ENCODE measurements at regions not wholly inside any gene's neighbourhood (a gene's known extent, or its start where the extent isn't known, plus 50 kb on each side); places are given as distances from the start of the nearest gene placed in this dataset.

GRCh38 chr2:8090748-8091700 lies 590.8 kb upstream of the ID2 start:
- H3K4me1 ChIP-seq (ENCODE audit: control insufficient read depth in 1 of 2, insufficient read depth in 2 of 2, low read length in 2 of 2) = no peaks in the 10 kb centered on the region
- H3K27ac ChIP-seq (ENCODE audit: low read length) = no peak overlapping the region
- no peaks in the 10 kb centered on the region for H3K36me3 ChIP-seq (ENCODE audit: control insufficient read depth in 1 of 2, insufficient read depth in 2 of 2, low read length in 2 of 2)
- H3K9me3 ChIP-seq (ENCODE audit: control insufficient read depth in 1 of 2, low read length in 2 of 2) = no peaks in the 10 kb centered on the region
- H3K27me3 ChIP-seq (ENCODE audit: low read depth, low read length) = no peaks in the 10 kb centered on the region
- H3K4me3 ChIP-seq (ENCODE audit: low read depth in 1 of 2, low read length in 2 of 2) = no peak overlapping the region

GRCh38 chr2:8094526-8094925 lies 587.3 kb upstream of the ID2 start:
- no peaks in the 10 kb centered on the region for H3K9me3 ChIP-seq (ENCODE audit: control insufficient read depth in 1 of 2, low read length in 2 of 2)
- H3K36me3 ChIP-seq (ENCODE audit: control insufficient read depth in 1 of 2, insufficient read depth in 2 of 2, low read length in 2 of 2) = no peaks in the 10 kb centered on the region
- no peak overlapping the region for H3K4me3 ChIP-seq (ENCODE audit: low read depth in 1 of 2, low read length in 2 of 2)
- no peaks in the 10 kb centered on the region for H3K27me3 ChIP-seq (ENCODE audit: low read depth, low read length)
- no peak overlapping the region for H3K27ac ChIP-seq (ENCODE audit: low read length)
- H3K4me1 ChIP-seq (ENCODE audit: control insufficient read depth in 1 of 2, insufficient read depth in 2 of 2, low read length in 2 of 2) = no peaks in the 10 kb centered on the region

GRCh38 chr2:8095978-8096377 lies 585.9 kb upstream of the ID2 start:
- no peaks in the 10 kb centered on the region for H3K4me1 ChIP-seq (ENCODE audit: control insufficient read depth in 1 of 2, insufficient read depth in 2 of 2, low read length in 2 of 2)
- H3K4me3 ChIP-seq (ENCODE audit: low read depth in 1 of 2, low read length in 2 of 2) = no peak overlapping the region
- no peaks in the 10 kb centered on the region for H3K9me3 ChIP-seq (ENCODE audit: control insufficient read depth in 1 of 2, low read length in 2 of 2)
- no peak overlapping the region for H3K27ac ChIP-seq (ENCODE audit: low read length)
- no peaks in the 10 kb centered on the region for H3K36me3 ChIP-seq (ENCODE audit: control insufficient read depth in 1 of 2, insufficient read depth in 2 of 2, low read length in 2 of 2)
- H3K27me3 ChIP-seq (ENCODE audit: low read depth, low read length) = no peaks in the 10 kb centered on the region

DNA sequence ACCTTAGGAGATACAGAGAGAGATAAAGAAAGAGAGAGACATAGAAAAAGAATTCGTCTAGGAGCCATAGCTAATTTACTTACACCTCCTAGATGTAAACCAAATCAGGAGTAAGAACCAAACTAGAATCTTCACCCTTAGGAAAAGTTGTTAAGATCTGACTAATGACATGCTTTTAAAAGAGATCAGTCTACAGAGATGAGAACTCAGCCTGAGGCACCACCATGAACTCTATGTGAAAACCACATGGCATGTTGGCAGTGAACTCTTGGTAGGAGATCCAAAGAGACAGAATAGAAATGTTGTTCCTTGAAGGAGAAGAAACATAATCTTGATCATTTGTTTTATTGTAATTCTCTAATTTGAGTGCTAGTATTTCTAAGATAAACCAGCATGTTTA lies 585.4 kb upstream of the ID2 start:
- H3K4me3 ChIP-seq (ENCODE audit: low read depth in 1 of 2, low read length in 2 of 2) = no peak overlapping the region
- H3K27ac ChIP-seq (ENCODE audit: low read length) = no peak overlapping the region
- H3K4me1 ChIP-seq (ENCODE audit: control insufficient read depth in 1 of 2, insufficient read depth in 2 of 2, low read length in 2 of 2) = no peaks in the 10 kb centered on the region

DNA sequence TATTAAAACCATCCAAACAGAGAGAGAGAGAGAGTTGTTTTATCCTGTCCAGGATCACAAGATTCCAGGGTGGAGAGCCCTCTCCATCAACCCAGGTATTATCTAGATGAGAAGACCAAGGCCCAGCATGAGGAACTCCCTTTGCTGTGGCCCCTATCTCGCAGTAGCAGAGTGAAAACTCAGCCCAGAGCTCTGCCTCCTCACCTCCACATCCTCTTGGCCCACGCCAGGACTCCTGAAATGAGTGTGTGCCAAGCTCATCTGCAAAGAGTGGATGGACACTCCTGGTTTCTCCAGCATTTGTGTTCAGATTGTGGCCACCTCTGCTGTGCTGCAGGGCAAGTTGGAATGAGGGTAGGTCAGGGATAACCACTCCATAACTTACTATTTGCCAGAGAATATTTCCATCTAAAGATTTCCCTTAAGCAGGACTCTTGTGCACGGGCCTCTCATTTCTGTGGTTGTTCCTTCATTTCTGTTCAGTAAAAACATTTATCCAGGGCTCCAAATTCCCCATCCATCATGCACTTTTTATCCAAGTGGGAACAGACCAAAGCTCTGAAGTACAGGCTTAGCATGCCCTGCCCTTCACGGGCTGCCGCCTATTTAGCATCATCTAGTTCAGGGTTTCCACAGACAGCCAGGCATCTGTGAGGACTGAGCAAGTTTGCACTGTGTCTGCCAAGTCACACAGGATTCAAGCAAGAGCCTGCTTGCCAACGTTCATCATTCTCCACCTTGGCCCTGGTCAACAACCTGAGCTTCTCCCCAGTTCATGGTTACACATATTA lies 583.2 kb upstream of the ID2 start:
- Histone ChIP-seq H3K4me3 (ENCODE audit: low read depth in 1 of 2, low read length in 2 of 2) (no peak overlapping the region), H3K36me3 (ENCODE audit: control insufficient read depth in 1 of 2, insufficient read depth in 2 of 2, low read length in 2 of 2) (no peaks in the 10 kb centered on the region), H3K27ac (ENCODE audit: low read length) (no peak overlapping the region), H3K9me3 (ENCODE audit: control insufficient read depth in 1 of 2, low read length in 2 of 2) (no peaks in the 10 kb centered on the region), H3K4me1 (ENCODE audit: control insufficient read depth in 1 of 2, insufficient read depth in 2 of 2, low read length in 2 of 2) (peaks cover 0 to 2% of the 10 kb centered on the region in 2 donors), H3K27me3 (ENCODE audit: low read depth, low read length) (no peaks in the 10 kb centered on the region)

More for the DNA sequence above, 585.4 kb upstream of the ID2 start:
- no peaks in the 10 kb centered on the region for H3K27me3 ChIP-seq (ENCODE audit: low read depth, low read length)
- no peaks in the 10 kb centered on the region for H3K36me3 ChIP-seq (ENCODE audit: control insufficient read depth in 1 of 2, insufficient read depth in 2 of 2, low read length in 2 of 2)
- no peaks in the 10 kb centered on the region for H3K9me3 ChIP-seq (ENCODE audit: control insufficient read depth in 1 of 2, low read length in 2 of 2)

- H3K4me3 ChIP-seq (ENCODE audit: low read depth in 1 of 2, low read length in 2 of 2) = no peak overlapping the region
- no peaks in the 10 kb centered on the region for H3K36me3 ChIP-seq (ENCODE audit: control insufficient read depth in 1 of 2, insufficient read depth in 2 of 2, low read length in 2 of 2)
- H3K27ac ChIP-seq (ENCODE audit: low read length) = no peak overlapping the region
- no peaks in the 10 kb centered on the region for H3K9me3 ChIP-seq (ENCODE audit: control insufficient read depth in 1 of 2, low read length in 2 of 2)
- H3K4me1 ChIP-seq (ENCODE audit: control insufficient read depth in 1 of 2, insufficient read depth in 2 of 2, low read length in 2 of 2) = peaks cover 0 to 7% of the 10 kb centered on the region in 2 donors
- H3K27me3 ChIP-seq (ENCODE audit: low read depth, low read length) = no peaks in the 10 kb centered on the region
Observed at GRCh38 chr2:8099267-8099582, 582.6 kb upstream of the ID2 start.

GRCh38 chr2:8101614-8102277 lies 580.1 kb upstream of the ID2 start:
- Histone ChIP-seq H3K4me1 (ENCODE audit: control insufficient read depth in 1 of 2, insufficient read depth in 2 of 2, low read length in 2 of 2) (peaks cover 0 to 12% of the 10 kb centered on the region in 2 donors), H3K9me3 (ENCODE audit: control insufficient read depth in 1 of 2, low read length in 2 of 2) (no peaks in the 10 kb centered on the region), H3K36me3 (ENCODE audit: control insufficient read depth in 1 of 2, insufficient read depth in 2 of 2, low read length in 2 of 2) (no peaks in the 10 kb centered on the region), H3K27me3 (ENCODE audit: low read depth, low read length) (no peaks in the 10 kb centered on the region), H3K4me3 (ENCODE audit: low read depth in 1 of 2, low read length in 2 of 2) (no peak overlapping the region), H3K27ac (ENCODE audit: low read length) (no peak overlapping the region)

DNA sequence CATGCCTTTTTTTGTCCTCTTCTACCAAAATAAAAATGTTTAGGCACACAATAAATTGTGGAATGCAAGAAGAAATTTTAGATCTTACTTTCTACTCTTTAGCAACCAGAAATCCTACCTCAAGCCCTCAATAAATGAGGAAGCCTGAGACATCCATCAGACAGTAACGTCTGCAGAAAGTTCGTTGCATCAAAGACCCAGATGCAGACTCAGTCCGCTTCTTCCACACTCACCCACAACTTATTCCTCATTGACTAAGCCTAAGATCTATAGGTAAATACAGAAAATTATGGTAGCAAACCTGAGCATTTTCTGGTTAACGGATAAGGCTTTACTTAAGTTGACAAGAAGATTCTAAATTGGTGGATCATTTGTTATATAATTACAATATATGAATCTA lies 579.4 kb upstream of the ID2 start:
- peaks cover 0 to 12% of the 10 kb centered on the region in 2 donors for H3K4me1 ChIP-seq (ENCODE audit: control insufficient read depth in 1 of 2, insufficient read depth in 2 of 2, low read length in 2 of 2)
- H3K27me3 ChIP-seq (ENCODE audit: low read depth, low read length) = no peaks in the 10 kb centered on the region
- no peak overlapping the region for H3K4me3 ChIP-seq (ENCODE audit: low read depth in 1 of 2, low read length in 2 of 2)
- H3K36me3 ChIP-seq (ENCODE audit: control insufficient read depth in 1 of 2, insufficient read depth in 2 of 2, low read length in 2 of 2) = no peaks in the 10 kb centered on the region
- no peak overlapping the region for H3K27ac ChIP-seq (ENCODE audit: low read length)
- H3K9me3 ChIP-seq (ENCODE audit: control insufficient read depth in 1 of 2, low read length in 2 of 2) = no peaks in the 10 kb centered on the region

- no peak overlapping the region for H3K27ac ChIP-seq (ENCODE audit: low read length)
Observed at GRCh38 chr2:8103085-8103708, 578.7 kb upstream of the ID2 start.

GRCh38 chr2:8107150-8107549 lies 574.7 kb upstream of the ID2 start:
- Histone ChIP-seq H3K27ac (ENCODE audit: low read length) (no peak overlapping the region), H3K4me1 (ENCODE audit: control insufficient read depth in 1 of 2, insufficient read depth in 2 of 2, low read length in 2 of 2) (peaks cover 0 to 12% of the 10 kb centered on the region in 2 donors), H3K4me3 (ENCODE audit: low read depth in 1 of 2, low read length in 2 of 2) (no peak overlapping the region), H3K9me3 (ENCODE audit: control insufficient read depth in 1 of 2, low read length in 2 of 2) (no peaks in the 10 kb centered on the region), H3K27me3 (ENCODE audit: low read depth, low read length) (no peaks in the 10 kb centered on the region), H3K36me3 (ENCODE audit: control insufficient read depth in 1 of 2, insufficient read depth in 2 of 2, low read length in 2 of 2) (no peaks in the 10 kb centered on the region)

More at GRCh38 chr2:8103085-8103708, 578.7 kb upstream of the ID2 start:
- Histone ChIP-seq H3K4me1 (ENCODE audit: control insufficient read depth in 1 of 2, insufficient read depth in 2 of 2, low read length in 2 of 2) (peaks cover 0 to 12% of the 10 kb centered on the region in 2 donors), H3K9me3 (ENCODE audit: control insufficient read depth in 1 of 2, low read length in 2 of 2) (no peaks in the 10 kb centered on the region), H3K27me3 (ENCODE audit: low read depth, low read length) (no peaks in the 10 kb centered on the region), H3K4me3 (ENCODE audit: low read depth in 1 of 2, low read length in 2 of 2) (no peak overlapping the region), H3K36me3 (ENCODE audit: control insufficient read depth in 1 of 2, insufficient read depth in 2 of 2, low read length in 2 of 2) (no peaks in the 10 kb centered on the region)

All from muscle layer of duodenum (tissue), 2 donors.